HG03354 (cell line): ENCODE measurements at regions not wholly inside any gene's neighbourhood (a gene's known extent, or its start where the extent isn't known, plus 50 kb on each side); places are given as distances from the start of the nearest gene placed in this dataset.
"Not testable (repeated sequence)": the region's sequence is repeated elsewhere in the genome, so short reads cannot be mapped to it uniquely, and the experiment has no call there.

Source experiments
- ATAC-seq: cut with Tn5 transposase; IDR thresholded peaks from one replicate; pipeline ENCODE4 v1.9.1; 2021; ENCODE audit warnings: mild to moderate bottlenecking; ENCODE audit not compliant: unreplicated experiment, poor library complexity, severe bottlenecking

DNA sequence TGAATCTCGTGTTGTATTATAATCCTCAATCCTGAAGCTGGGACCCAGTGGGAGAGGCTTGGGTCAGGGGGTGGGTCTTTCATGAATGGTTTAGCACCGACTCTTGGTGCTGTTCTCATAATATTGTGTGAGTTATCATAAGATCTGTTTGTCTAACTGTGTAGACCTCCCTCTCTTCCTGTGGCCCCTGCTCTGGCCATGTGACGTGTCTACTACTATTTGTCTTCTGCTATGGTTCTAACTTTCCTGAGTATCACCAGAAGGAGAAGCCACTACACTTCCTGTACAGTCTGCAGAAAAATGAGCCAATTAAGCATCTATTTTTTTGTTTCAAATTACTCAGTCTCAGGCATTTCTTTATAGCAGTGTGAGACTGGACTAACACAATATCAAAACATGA, 379.7 kb downstream of the TP53TG3F start:
- not testable (repeated sequence) for ATAC-seq

DNA sequence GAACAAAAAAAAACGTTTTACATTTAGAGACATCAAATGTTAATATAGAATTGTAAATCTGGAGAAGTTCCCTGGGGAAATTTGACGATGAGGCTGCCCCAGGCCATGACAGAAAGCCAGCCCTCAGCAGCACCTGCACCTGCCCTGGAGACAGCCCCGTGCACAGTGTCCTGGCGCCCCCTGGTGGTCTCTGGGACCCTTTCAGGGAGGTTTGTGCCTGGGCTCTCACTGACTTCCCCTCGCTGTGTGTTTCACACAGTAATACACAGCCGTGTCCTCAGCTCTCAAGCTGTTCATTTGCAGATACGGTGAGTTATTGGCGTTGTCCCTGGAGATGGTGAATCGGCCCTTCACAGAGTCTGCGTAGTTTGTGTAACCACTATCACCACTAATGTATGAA, 385.1 kb downstream of the TP53TG3F start:
- peak; percentile 68 for ATAC-seq
